ENCODE measurements at regions not wholly inside any gene's neighbourhood (a gene's known extent, or its start where the extent isn't known, plus 50 kb on each side); places are given as distances from the start of the nearest gene placed in this dataset.

- TF ChIP-seq, protein P1, sequence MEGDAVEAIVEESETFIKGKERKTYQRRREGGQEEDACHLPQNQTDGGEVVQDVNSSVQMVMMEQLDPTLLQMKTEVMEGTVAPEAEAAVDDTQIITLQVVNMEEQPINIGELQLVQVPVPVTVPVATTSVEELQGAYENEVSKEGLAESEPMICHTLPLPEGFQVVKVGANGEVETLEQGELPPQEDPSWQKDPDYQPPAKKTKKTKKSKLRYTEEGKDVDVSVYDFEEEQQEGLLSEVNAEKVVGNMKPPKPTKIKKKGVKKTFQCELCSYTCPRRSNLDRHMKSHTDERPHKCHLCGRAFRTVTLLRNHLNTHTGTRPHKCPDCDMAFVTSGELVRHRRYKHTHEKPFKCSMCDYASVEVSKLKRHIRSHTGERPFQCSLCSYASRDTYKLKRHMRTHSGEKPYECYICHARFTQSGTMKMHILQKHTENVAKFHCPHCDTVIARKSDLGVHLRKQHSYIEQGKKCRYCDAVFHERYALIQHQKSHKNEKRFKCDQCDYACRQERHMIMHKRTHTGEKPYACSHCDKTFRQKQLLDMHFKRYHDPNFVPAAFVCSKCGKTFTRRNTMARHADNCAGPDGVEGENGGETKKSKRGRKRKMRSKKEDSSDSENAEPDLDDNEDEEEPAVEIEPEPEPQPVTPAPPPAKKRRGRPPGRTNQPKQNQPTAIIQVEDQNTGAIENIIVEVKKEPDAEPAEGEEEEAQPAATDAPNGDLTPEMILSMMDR (conservative IDR thresholded peaks at IDR 0.05) = no peak
- TF ChIP-seq EZH2 (IDR thresholded peaks at IDR 0.05; ENCODE audit: low read depth) = no peak
Measured at GRCh38 chr5:118126159-118126558, 862.2 kb downstream of the DTWD2 start.
